CD4-positive, alpha-beta T cell (primary cell): ENCODE measurements at regions not wholly inside any gene's neighbourhood (a gene's known extent, or its start where the extent isn't known, plus 50 kb on each side); places are given as distances from the start of the nearest gene placed in this dataset.
"Not testable (repeated sequence)": the region's sequence is repeated elsewhere in the genome, so short reads cannot be mapped to it uniquely, and the experiment has no call there.

Experiments
- ATAC-seq: fragments of 200-7000 bp; cut with Tn5 transposase; one replicate; pipeline ENCODE4 v1.10.0; 2022; ENCODE audit warnings: mild to moderate bottlenecking; ENCODE audit not compliant: poor library complexity
- CTCF ChIA-PET: fragments of 350-600 bp; sonication (Branson Sonifier 250); formaldehyde crosslinking; loops from one replicate; lab custom pipeline; 2021; ENCODE audit warnings: antibody characterized with exemption, inconsistent platforms; lab: Charles Lee
- POLR2A ChIA-PET: fragments of 350-600 bp; sonication (Branson Sonifier 250); formaldehyde crosslinking; loops from one replicate; lab custom pipeline; 2021; ENCODE audit warnings: antibody characterized with exemption, inconsistent platforms; lab: Charles Lee
- DNase-seq, 14 experiments: peaks; one replicate each; pipeline ENCODE4 v3.0.0-alpha.2; 2013 to 2020; ENCODE audit warnings: mixed read lengths in 2 of 14
- H3K27ac ChIP-seq, 2 donors: one replicate each; pipeline versions ENCODE4 v1.5.1 to v1.7.0; 2013; ENCODE audit warnings: low read length in 2 of 2, low read depth in 1 of 2, mild to moderate bottlenecking in 1 of 2
- H3K27me3 ChIP-seq, 2 experiments: 1 replicate in 1 of 2; 2 replicates in 1 of 2; pipeline versions ENCODE4 v1.6.1 to v1.7.0; 2013; ENCODE audit warnings: low read length in 2 of 2, control low read depth in 1 of 2, mild to moderate bottlenecking in 1 of 2, moderate library complexity in 1 of 2; ENCODE audit not compliant: insufficient read depth in 2 of 2, control insufficient read depth in 1 of 2
- H3K36me3 ChIP-seq: one replicate; pipeline ENCODE4 v1.6.1; 2013; ENCODE audit warnings: low read length, control low read depth; ENCODE audit not compliant: insufficient read depth
- H3K4me1 ChIP-seq: one replicate; pipeline ENCODE4 v1.6.1; 2013; ENCODE audit warnings: low read length, control low read depth; ENCODE audit not compliant: insufficient read depth
- H3K4me3 ChIP-seq: one replicate; pipeline ENCODE4 v1.5.1; 2013; ENCODE audit warnings: mild to moderate bottlenecking, low read length, moderate library complexity
- H3K9me3 ChIP-seq, 2 experiments: 1 replicate in 1 of 2; 2 replicates in 1 of 2; pipeline versions ENCODE4 v1.6.1 to v1.7.0; 2013; ENCODE audit warnings: low read length in 2 of 2, mild to moderate bottlenecking in 2 of 2, control low read depth in 1 of 2, moderate library complexity in 1 of 2; ENCODE audit not compliant: control insufficient read depth in 1 of 2, insufficient read depth in 1 of 2
- H3K27ac Mint-ChIP-seq: one replicate; pipeline ENCODE4 v1.8.0; 2020; ENCODE audit warnings: mixed read lengths
- H3K27me3 Mint-ChIP-seq: one replicate; pipeline ENCODE4 v1.8.0; 2021; ENCODE audit warnings: mixed read lengths
- H3K36me3 Mint-ChIP-seq: one replicate; pipeline ENCODE4 v1.8.0; 2021; ENCODE audit warnings: low read depth, mixed read lengths
- H3K4me1 Mint-ChIP-seq: one replicate; pipeline ENCODE4 v1.8.0; 2021; ENCODE audit warnings: low read depth, mixed read lengths
- H3K4me3 Mint-ChIP-seq: one replicate; pipeline ENCODE4 v1.8.0; 2020; ENCODE audit warnings: mild to moderate bottlenecking, mixed read lengths
- H3K9me3 Mint-ChIP-seq: one replicate; pipeline ENCODE4 v1.8.0; 2020; ENCODE audit warnings: mixed read lengths
- intact Hi-C, 2 experiments: fragments of 100-400 bp; cut with DNase I in 1 of 2; cut with micrococcal nuclease in 1 of 2; formaldehyde crosslinking; loops; one replicate each; pipeline versions ENCODE4 v1.15.1 to v1.9.0; 2023 to 2025; cut with DNase I, micrococcal nuclease
- TF ChIP-seq, protein P1 (sequence below): fragments of 200-600 bp; IDR thresholded peaks from one replicate; pipeline ENCODE4 v1.8.0; 2022; ENCODE audit warnings: antibody characterized with exemption, mild to moderate bottlenecking

DNA sequence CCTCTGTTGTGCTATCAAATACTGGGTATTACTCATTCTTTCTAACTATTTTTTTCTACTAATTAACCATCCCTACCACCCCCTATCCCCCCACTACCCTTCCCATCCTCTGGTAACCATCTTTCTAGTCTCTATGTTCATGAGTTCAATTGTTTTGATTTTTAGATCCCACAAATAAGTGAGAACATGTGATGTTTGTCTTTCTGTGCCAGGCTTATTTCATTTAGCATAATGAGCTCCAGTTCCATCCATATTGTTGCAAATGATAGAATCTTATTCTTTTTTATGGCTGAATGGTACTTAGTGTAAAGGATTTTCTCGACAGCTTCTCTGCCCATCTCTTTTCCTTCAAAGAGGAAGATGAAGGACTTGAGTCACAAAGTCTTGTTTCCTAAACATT lies 138.0 kb upstream of the CPHXL start:
- TF ChIP-seq, protein P1, sequence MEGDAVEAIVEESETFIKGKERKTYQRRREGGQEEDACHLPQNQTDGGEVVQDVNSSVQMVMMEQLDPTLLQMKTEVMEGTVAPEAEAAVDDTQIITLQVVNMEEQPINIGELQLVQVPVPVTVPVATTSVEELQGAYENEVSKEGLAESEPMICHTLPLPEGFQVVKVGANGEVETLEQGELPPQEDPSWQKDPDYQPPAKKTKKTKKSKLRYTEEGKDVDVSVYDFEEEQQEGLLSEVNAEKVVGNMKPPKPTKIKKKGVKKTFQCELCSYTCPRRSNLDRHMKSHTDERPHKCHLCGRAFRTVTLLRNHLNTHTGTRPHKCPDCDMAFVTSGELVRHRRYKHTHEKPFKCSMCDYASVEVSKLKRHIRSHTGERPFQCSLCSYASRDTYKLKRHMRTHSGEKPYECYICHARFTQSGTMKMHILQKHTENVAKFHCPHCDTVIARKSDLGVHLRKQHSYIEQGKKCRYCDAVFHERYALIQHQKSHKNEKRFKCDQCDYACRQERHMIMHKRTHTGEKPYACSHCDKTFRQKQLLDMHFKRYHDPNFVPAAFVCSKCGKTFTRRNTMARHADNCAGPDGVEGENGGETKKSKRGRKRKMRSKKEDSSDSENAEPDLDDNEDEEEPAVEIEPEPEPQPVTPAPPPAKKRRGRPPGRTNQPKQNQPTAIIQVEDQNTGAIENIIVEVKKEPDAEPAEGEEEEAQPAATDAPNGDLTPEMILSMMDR, result no peak
- no peaks in the 10 kb centered on the region for H3K9me3 Mint-ChIP-seq
- H3K27ac Mint-ChIP-seq, result no peak overlapping the region
- ATAC-seq (no peak), DNase-seq (no peak)
- CTCF ChIA-PET, result no interaction called here
- H3K4me1 ChIP-seq, result no peaks in the 10 kb centered on the region
- H3K4me3 Mint-ChIP-seq, result no peak overlapping the region
- H3K36me3 ChIP-seq, result no peaks in the 10 kb centered on the region
- H3K27me3 ChIP-seq, result peaks cover 0 to 4% of the 10 kb centered on the region in 2 experiments
- no peak overlapping the region for H3K4me3 ChIP-seq
- no peaks in the 10 kb centered on the region for H3K4me1 Mint-ChIP-seq
- H3K27me3 Mint-ChIP-seq, result no peaks in the 10 kb centered on the region
- POLR2A ChIA-PET, result no interaction called here
- H3K9me3 ChIP-seq, result no peaks in the 10 kb centered on the region
- no peaks in the 10 kb centered on the region for H3K36me3 Mint-ChIP-seq
- H3K27ac ChIP-seq, result no peak overlapping the region
- intact Hi-C loops, result no loop called here

DNA sequence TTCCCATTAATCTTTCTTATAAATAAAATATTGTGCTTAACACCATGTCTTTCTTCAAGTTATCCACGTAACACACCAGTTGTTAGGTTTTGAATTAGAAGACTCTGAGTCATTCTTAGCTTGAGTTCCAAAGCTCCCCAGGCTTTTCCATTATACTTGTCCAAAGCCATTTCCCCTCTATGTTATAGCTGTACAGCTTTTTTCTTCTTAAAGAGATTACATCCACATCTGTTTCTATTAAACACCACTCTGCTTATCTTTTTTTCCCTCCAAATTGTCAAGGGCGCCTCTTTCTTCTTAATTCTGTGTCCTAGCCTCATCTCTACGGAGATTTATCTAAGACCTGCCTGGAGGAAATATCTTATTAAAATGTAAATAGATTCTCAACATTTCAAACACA lies 139.4 kb upstream of the CPHXL start:
- no peaks in the 10 kb centered on the region for H3K36me3 ChIP-seq
- H3K27me3 ChIP-seq, result peaks cover 3 to 4% of the 10 kb centered on the region in 2 experiments
- ChIA-PET CTCF (no interaction called here), POLR2A (no interaction called here)
- Mint-ChIP-seq H3K4me1 (no peaks in the 10 kb centered on the region), H3K27me3 (peaks cover 8% of the 10 kb centered on the region), H3K4me3 (no peak overlapping the region), H3K27ac (no peak overlapping the region), H3K9me3 (no peaks in the 10 kb centered on the region), H3K36me3 (no peaks in the 10 kb centered on the region)
- no peaks in the 10 kb centered on the region for H3K9me3 ChIP-seq
- no peak overlapping the region for H3K27ac ChIP-seq
- intact Hi-C loops, result no loop called here
- TF ChIP-seq, protein P1, result no peak
- no peaks in the 10 kb centered on the region for H3K4me1 ChIP-seq
- DNase-seq (no peak), ATAC-seq (no peak)
- H3K4me3 ChIP-seq, result no peak overlapping the region

DNA sequence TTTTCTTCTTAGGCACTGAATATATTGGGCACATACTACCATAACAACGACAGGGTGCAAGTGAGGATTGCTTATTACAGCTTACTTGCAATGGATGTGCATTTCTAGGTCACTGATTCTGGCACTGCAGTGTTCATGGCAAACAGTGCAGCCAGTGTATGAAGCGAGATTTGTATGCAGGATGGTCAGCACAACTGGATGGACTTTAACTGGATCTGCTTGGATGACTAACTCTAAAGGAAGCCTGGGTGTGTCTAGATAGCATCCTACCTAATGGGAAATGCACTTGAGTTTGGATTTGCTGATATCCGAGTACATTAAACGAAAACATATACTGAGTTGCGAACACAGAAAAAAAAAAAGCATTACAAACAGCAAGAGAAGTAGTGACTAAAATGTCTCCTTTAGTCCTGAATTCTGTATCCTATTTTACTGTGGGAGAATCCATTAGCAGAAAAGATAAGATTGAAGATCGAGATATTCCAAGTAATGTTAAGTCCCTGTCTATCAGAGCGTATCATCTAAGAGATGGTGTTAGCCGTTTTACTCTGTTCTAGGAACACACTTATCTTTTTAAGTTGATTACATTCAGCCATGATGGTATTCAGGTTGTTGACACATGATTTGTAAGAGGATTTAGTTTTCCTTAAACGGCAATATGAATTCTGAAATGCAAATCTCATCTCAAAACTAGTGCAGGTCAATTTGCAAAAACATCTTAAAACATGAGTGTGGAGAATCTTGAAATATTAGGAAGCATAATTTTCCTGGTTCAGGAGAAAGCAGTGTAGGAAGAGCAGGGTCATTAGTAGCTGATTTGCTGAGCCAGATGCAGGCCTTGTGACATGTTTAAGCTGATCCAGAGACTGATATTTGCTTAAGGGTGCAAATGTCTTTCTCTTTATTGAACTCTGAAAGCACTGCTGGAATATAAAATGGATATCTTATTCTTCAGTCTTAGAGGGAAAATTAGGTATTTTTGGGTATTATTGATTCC lies 142.6 kb upstream of the CPHXL start:
- H3K9me3 Mint-ChIP-seq, result no peaks in the 10 kb centered on the region
- H3K36me3 Mint-ChIP-seq, result no peaks in the 10 kb centered on the region
- no peak for DNase-seq
- Histone ChIP-seq H3K4me1 (no peaks in the 10 kb centered on the region), H3K36me3 (no peaks in the 10 kb centered on the region), H3K27me3 (peaks cover 3 to 4% of the 10 kb centered on the region in 2 experiments), H3K4me3 (no peak overlapping the region), H3K27ac (no peak overlapping the region), H3K9me3 (no peaks in the 10 kb centered on the region)
- H3K4me1 Mint-ChIP-seq, result no peaks in the 10 kb centered on the region
- CTCF ChIA-PET, result no interaction called here
- H3K4me3 Mint-ChIP-seq, result no peak overlapping the region
- TF ChIP-seq, protein P1, result no peak
- ATAC-seq, result no peak
- peaks cover 15% of the 10 kb centered on the region for H3K27me3 Mint-ChIP-seq
- intact Hi-C loops, result no loop called here
- no peak overlapping the region for H3K27ac Mint-ChIP-seq
- POLR2A ChIA-PET, result no interaction called here

DNA sequence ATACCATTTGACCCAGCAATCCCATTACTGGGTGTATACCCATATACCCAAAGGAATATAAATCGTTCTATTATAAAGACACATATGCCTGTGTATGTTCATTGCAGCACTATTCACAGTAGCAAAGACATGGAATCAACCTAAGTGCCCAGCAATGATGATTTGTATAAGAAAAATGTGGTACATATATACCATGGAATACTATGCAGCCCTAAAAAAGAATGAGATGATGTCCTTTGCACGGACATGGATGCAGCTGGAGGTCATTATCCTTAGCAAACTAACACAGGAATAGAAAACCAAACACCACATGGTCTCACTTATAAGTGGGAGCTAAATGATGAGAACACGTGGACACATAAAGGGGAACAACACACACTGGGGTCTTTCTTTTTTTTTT lies 155.0 kb upstream of the CPHXL start:
- H3K27me3 ChIP-seq, DNase-seq, H3K27ac ChIP-seq, H3K4me3 ChIP-seq, POLR2A ChIA-PET, ATAC-seq, H3K27me3 Mint-ChIP-seq, H3K9me3 ChIP-seq, H3K9me3 Mint-ChIP-seq, H3K36me3 ChIP-seq, H3K27ac Mint-ChIP-seq, H3K4me1 ChIP-seq, H3K4me1 Mint-ChIP-seq, H3K4me3 Mint-ChIP-seq, intact Hi-C loops, H3K36me3 Mint-ChIP-seq: not testable (repeated sequence)
- CTCF ChIA-PET, result interaction anchor here (0.7 kb wide), 1 partner anchor 1047 kb away, joined by 3 read pairs; no protein-coding TSS in a partner anchor
